ENCODE measurements at regions not wholly inside any gene's neighbourhood (a gene's known extent, or its start where the extent isn't known, plus 50 kb on each side); places are given as distances from the start of the nearest gene placed in this dataset.

DNA sequence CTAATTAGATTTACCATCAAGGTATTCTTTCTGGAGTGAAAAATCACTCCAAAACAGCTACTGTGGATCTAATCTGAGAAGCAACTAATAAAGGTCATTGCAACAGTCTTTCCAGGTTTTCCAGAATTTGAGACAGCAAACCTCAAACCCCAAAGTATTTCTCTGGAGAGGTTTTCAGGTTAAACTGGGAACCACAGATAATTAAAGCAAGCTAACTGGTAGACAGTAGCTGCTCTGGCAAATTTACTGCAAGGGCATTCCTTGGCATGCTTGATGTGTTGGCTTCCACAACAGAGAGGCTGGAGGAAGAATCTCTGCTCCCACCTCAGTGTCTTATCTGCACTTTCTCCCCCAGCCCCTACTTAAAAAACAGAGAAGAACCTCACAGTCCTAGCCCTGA, 140.0 kb upstream of the NRBF2 start:
- no peaks in the 10 kb centered on the region for H3K27me3 Mint-ChIP-seq (ENCODE audit: low read depth)
- no peaks in the 10 kb centered on the region for H3K9me3 Mint-ChIP-seq (ENCODE audit: low read depth)
- H3K4me1 Mint-ChIP-seq (ENCODE audit: low read depth): no peaks in the 10 kb centered on the region
- no peak overlapping the region for H3K4me3 Mint-ChIP-seq (ENCODE audit: unreplicated experiment)
- no peak overlapping the region for H3K27ac Mint-ChIP-seq (ENCODE audit: unreplicated experiment)
- DNase-seq (ENCODE audit: low spot score): no peak
- H3K36me3 Mint-ChIP-seq (ENCODE audit: low read depth): no peaks in the 10 kb centered on the region
- TF ChIP-seq, protein P1, sequence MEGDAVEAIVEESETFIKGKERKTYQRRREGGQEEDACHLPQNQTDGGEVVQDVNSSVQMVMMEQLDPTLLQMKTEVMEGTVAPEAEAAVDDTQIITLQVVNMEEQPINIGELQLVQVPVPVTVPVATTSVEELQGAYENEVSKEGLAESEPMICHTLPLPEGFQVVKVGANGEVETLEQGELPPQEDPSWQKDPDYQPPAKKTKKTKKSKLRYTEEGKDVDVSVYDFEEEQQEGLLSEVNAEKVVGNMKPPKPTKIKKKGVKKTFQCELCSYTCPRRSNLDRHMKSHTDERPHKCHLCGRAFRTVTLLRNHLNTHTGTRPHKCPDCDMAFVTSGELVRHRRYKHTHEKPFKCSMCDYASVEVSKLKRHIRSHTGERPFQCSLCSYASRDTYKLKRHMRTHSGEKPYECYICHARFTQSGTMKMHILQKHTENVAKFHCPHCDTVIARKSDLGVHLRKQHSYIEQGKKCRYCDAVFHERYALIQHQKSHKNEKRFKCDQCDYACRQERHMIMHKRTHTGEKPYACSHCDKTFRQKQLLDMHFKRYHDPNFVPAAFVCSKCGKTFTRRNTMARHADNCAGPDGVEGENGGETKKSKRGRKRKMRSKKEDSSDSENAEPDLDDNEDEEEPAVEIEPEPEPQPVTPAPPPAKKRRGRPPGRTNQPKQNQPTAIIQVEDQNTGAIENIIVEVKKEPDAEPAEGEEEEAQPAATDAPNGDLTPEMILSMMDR (IDR thresholded peaks at IDR 0.05): no peak

DNA sequence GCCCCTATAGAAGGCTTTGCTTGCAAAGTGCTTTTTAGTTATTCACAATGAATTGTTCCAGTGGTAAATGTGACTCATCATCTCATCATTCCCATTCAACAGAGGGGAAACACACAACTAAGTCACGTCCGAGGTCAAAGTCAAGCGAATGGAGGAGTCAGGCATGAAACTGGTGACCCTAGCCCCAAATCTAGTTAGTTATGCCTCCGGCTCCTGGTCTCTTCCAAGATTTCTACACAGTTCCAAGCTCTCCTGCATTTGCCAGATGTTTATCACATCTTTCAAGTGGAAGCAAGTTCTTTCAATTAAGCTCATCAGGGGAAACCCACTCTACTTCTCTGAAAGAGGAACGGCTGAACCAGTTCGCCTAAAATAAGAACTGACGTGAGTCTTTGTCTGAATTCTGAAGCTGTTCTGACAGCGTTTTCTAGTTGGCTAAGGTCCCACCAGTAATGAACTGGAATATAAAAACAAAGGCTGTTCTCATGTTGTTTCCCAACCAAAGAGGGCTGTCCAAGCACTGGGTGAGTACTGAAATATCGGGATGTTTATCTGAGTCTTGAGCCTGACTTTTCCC, 140.9 kb upstream of the NRBF2 start:
- Mint-ChIP-seq H3K9me3 (ENCODE audit: low read depth) (no peaks in the 10 kb centered on the region), H3K4me3 (ENCODE audit: unreplicated experiment) (no peak overlapping the region), H3K27me3 (ENCODE audit: low read depth) (no peaks in the 10 kb centered on the region), H3K4me1 (ENCODE audit: low read depth) (no peaks in the 10 kb centered on the region), H3K36me3 (ENCODE audit: low read depth) (no peaks in the 10 kb centered on the region), H3K27ac (ENCODE audit: unreplicated experiment) (no peak overlapping the region)
- TF ChIP-seq, protein P1 (IDR thresholded peaks at IDR 0.05): no peak
- no peak for DNase-seq (ENCODE audit: low spot score)

DNA sequence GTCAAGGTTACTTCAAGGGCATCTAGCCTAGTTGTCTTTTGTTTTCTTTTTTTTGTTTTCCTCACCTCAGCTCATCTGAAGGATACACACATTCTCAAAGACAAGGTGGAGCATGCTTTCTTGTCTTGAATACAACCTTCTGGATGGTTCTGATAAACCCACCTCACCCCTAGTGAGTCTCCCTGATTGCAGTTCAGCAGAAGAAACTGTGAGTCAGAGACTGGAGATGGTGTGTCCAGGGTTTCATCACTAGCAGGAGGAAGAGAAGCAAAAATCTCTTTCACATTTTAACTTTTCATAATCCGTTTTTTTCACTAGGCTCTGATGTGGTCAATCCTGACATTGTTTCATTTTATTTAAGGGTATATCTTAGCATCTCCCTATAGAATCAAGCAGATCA, 143.0 kb upstream of the NRBF2 start:
- Mint-ChIP-seq H3K27me3 (ENCODE audit: low read depth) (no peaks in the 10 kb centered on the region), H3K9me3 (ENCODE audit: low read depth) (no peaks in the 10 kb centered on the region), H3K27ac (ENCODE audit: unreplicated experiment) (no peak overlapping the region), H3K36me3 (ENCODE audit: low read depth) (no peaks in the 10 kb centered on the region), H3K4me3 (ENCODE audit: unreplicated experiment) (no peak overlapping the region), H3K4me1 (ENCODE audit: low read depth) (no peaks in the 10 kb centered on the region)
- TF ChIP-seq, protein P1 (IDR thresholded peaks at IDR 0.05): no peak
- no peak for DNase-seq (ENCODE audit: low spot score)

DNA sequence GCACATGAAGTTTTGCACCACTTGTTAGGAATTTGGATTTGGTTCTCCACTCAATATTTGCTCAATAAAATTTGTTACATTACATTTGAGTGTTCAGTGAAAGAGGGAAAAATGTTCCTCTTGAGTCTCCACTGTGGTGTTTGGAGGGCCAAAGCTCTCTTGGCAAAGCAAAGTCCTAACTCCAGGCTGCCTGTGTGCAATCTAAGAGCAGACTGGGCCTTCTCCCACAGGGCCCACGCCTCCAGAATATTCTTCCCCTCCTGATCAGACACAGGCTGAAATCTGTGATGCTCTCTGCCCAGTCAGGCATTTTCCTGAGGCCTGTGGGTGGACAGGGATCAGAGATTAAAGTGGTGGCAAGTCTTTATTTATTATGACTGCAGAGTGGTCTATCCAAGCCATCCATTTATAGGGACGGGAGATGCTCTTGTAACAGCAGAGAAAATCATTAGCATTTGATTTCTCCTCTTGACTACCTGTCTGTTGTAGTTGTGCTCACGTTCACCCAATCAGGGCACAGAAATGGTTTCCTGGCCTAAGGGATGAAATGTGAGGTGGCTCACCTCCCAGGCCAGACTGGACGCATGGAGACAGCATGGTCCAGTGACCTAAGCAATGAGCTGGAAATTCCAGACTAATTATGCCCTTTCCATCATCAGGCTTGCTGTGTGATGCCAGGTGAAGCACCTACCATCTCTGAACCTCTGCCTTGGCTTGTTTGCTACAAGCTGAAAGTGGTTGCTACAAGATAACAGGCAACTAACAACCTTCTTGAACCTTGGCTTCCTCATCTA, 147.1 kb upstream of the NRBF2 start:
- no peaks in the 10 kb centered on the region for H3K4me1 Mint-ChIP-seq (ENCODE audit: low read depth)
- no peak overlapping the region for H3K4me3 Mint-ChIP-seq (ENCODE audit: unreplicated experiment)
- no peak overlapping the region for H3K27ac Mint-ChIP-seq (ENCODE audit: unreplicated experiment)
- TF ChIP-seq, protein P1 (IDR thresholded peaks at IDR 0.05): no peak
- no peaks in the 10 kb centered on the region for H3K36me3 Mint-ChIP-seq (ENCODE audit: low read depth)
- DNase-seq (ENCODE audit: low spot score): no peak
- H3K9me3 Mint-ChIP-seq (ENCODE audit: low read depth): no peaks in the 10 kb centered on the region
- H3K27me3 Mint-ChIP-seq (ENCODE audit: low read depth): no peaks in the 10 kb centered on the region

DNA sequence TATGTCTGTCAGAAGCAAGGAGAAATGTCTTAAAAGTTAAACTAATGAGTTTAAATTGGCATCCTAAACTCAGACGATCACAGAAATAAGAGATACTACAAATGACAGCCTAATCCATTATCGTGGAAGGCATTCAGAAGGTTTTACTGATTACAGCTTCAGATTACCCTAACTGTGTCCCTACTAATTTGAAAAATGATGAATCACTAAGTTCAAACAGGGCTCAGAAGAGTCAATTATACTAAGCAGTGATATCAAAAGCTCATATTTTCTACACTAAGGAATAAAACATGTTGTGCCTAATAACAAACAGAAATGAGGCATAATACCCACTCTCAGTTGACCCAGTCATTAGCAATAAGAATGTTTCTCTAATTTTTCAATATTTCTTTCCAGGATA, 152.0 kb upstream of the NRBF2 start:
- H3K27ac Mint-ChIP-seq (ENCODE audit: unreplicated experiment): no peak overlapping the region
- no peaks in the 10 kb centered on the region for H3K36me3 Mint-ChIP-seq (ENCODE audit: low read depth)
- no peak for DNase-seq (ENCODE audit: low spot score)
- H3K9me3 Mint-ChIP-seq (ENCODE audit: low read depth): no peaks in the 10 kb centered on the region
- TF ChIP-seq, protein P1 (IDR thresholded peaks at IDR 0.05): no peak
- H3K4me3 Mint-ChIP-seq (ENCODE audit: unreplicated experiment): no peak overlapping the region
- H3K27me3 Mint-ChIP-seq (ENCODE audit: low read depth): no peaks in the 10 kb centered on the region
- no peaks in the 10 kb centered on the region for H3K4me1 Mint-ChIP-seq (ENCODE audit: low read depth)

All from chondrocyte (in vitro differentiated cells).